ENCODE measurements at regions not wholly inside any gene's neighbourhood (a gene's known extent, or its start where the extent isn't known, plus 50 kb on each side); places are given as distances from the start of the nearest gene placed in this dataset.

GRCh38 chr10:117476281-117476680 lies 66.3 kb upstream of the EMX2 start:
- Histone ChIP-seq H3K79me2 (ENCODE audit: control insufficient read depth, insufficient read depth, low read length) (no peaks in the 10 kb centered on the region), H3K4me3 (no peak overlapping the region), H3K27ac (ENCODE audit: extremely low read depth, low read depth, low read length) (no peak overlapping the region), H2AFZ (ENCODE audit: low read depth, low read length) (no peak overlapping the region), H4K20me1 (replicated peaks; ENCODE audit: control insufficient read depth, insufficient read depth, low read length) (no peaks in the 10 kb centered on the region), H3K9me3 (replicated peaks; ENCODE audit: control insufficient read depth, insufficient read depth, low read depth, low read length) (no peaks in the 10 kb centered on the region), H3K4me2 (ENCODE audit: insufficient read depth, low read length) (no peak overlapping the region), H3K9ac (ENCODE audit: insufficient read depth in 1 of 2, low read depth in 2 of 2, low read length in 2 of 2) (no peak overlapping the region), H3K4me1 (replicated peaks in 1 of 2; ENCODE audit: control insufficient read depth in 2 of 2, insufficient read depth in 2 of 2, low read length in 2 of 2) (no peaks in the 10 kb centered on the region), H3K36me3 (ENCODE audit: control insufficient read depth, insufficient read depth, low read length) (no peaks in the 10 kb centered on the region), H3K27me3 (ENCODE audit: control insufficient read depth in 2 of 2, insufficient read depth in 2 of 2, low read length in 2 of 2) (peaks cover 3 to 12% of the 10 kb centered on the region in 2 experiments; a peak in 3 of 5 replicates), H3K9me1 (ENCODE audit: control insufficient read depth, insufficient read depth, low read length) (no peaks in the 10 kb centered on the region)
- in situ Hi-C loops (cut with MboI) (no loop called here), intact Hi-C loops (cut with micrococcal nuclease) (no loop called here)
- ChIA-PET POLR2A (interaction anchor here (0.5 kb wide), 1 partner anchor 106 kb away, joined by 3 read pairs; no protein-coding TSS in a partner anchor), CTCF (ENCODE audit: low intra/inter-chr PET ratio) (no interaction called here)
- ATAC-seq (no peak), DNase-seq (ENCODE audit: extremely low read depth in 1 of 4, low spot score in 3 of 4) (no peak), FAIRE-seq (no peak)
- BruUV-seq (replicated peaks): no TSS peak
- 10% methylated on average over 2 of the region's 2 CpGs for WGBS (ENCODE audit: insufficient coverage, low coverage, missing lambda C conversion rate)
- TF ChIP-seq MIER1 (IDR thresholded peaks at IDR 0.05; ENCODE audit: low read depth) (no peak), GTF2B (IDR thresholded peaks at IDR 0.05; ENCODE audit: extremely low read depth, insufficient read length) (no peak), TFE3 (CRISPR knock-in tag; IDR thresholded peaks at IDR 0.05) (no peak), PHB2 (IDR thresholded peaks at IDR 0.05; ENCODE audit: low read depth) (no peak), MITF (IDR thresholded peaks at IDR 0.05) (no peak), CXXC5 (CRISPR knock-in tag; IDR thresholded peaks at IDR 0.05) (no peak), NFIX (CRISPR knock-in tag; IDR thresholded peaks at IDR 0.05; ENCODE audit: low read depth) (no peak), SOX6 (IDR thresholded peaks at IDR 0.05) (no peak), ZBTB11 (CRISPR knock-in tag; IDR thresholded peaks at IDR 0.05) (no peak), SRSF1 (IDR thresholded peaks at IDR 0.05; ENCODE audit: low read depth, low read length) (no peak)

All from K562 (cell line).